ENCODE measurements at regions not wholly inside any gene's neighbourhood (a gene's known extent, or its start where the extent isn't known, plus 50 kb on each side); places are given as distances from the start of the nearest gene placed in this dataset.

DNA sequence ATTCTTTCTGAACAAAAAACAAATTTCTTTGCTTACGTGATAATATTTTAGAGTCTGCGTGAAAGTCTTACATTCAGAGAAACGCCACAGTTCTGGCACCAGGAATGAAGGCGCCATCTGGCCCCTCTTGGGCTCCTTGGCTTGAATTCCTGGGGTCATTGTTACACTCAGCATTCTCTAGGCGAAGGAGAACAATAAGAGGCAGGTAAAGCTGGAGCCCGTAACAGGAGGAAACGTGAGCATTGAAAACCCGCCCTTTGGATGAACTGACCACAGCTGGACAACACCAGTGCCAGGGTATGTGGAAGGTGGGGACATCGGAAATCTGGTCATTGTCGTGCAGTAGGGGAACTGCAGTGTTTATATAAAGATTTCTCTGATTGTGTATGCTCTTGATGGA is 144.8 kb downstream of the RNF152 start:
- Histone ChIP-seq H3K36me3 (no peaks in the 10 kb centered on the region), H3K4me3 (no peak overlapping the region), H3K27me3 (no peaks in the 10 kb centered on the region), H3K27ac (no peak overlapping the region), H3K4me1 (peaks cover 0 to 11% (median 5%) of the 10 kb centered on the region in 4 donors), H3K9me3 (no peaks in the 10 kb centered on the region)
- intact Hi-C loops (cut with DNase I; ENCODE audit: low total_unique reads) (no loop called here), in situ Hi-C loops (cut with MboI; ENCODE audit: low pct_ligation_motif_present in 1 of 4, low pct_unique_long_range_greater_than_20kb in 1 of 4, low sequenced_read_pairs in 3 of 4) (no loop called here)
- 84 to 89% methylated on average over 9 to 10 of the region's 10 CpGs for WGBS, 2 donors (ENCODE audit: low coverage in 1 of 2)
- no peak for DNase-seq
- TF ChIP-seq POLR2AphosphoS5 (IDR thresholded peaks at IDR 0.05) (no peak), EP300 (IDR thresholded peaks at IDR 0.05; ENCODE audit: low read depth) (no peak), POLR2A (IDR thresholded peaks at IDR 0.05) (no peak)
- TF ChIP-seq, protein P1, sequence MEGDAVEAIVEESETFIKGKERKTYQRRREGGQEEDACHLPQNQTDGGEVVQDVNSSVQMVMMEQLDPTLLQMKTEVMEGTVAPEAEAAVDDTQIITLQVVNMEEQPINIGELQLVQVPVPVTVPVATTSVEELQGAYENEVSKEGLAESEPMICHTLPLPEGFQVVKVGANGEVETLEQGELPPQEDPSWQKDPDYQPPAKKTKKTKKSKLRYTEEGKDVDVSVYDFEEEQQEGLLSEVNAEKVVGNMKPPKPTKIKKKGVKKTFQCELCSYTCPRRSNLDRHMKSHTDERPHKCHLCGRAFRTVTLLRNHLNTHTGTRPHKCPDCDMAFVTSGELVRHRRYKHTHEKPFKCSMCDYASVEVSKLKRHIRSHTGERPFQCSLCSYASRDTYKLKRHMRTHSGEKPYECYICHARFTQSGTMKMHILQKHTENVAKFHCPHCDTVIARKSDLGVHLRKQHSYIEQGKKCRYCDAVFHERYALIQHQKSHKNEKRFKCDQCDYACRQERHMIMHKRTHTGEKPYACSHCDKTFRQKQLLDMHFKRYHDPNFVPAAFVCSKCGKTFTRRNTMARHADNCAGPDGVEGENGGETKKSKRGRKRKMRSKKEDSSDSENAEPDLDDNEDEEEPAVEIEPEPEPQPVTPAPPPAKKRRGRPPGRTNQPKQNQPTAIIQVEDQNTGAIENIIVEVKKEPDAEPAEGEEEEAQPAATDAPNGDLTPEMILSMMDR (IDR thresholded peaks at IDR 0.05) = no peak

DNA sequence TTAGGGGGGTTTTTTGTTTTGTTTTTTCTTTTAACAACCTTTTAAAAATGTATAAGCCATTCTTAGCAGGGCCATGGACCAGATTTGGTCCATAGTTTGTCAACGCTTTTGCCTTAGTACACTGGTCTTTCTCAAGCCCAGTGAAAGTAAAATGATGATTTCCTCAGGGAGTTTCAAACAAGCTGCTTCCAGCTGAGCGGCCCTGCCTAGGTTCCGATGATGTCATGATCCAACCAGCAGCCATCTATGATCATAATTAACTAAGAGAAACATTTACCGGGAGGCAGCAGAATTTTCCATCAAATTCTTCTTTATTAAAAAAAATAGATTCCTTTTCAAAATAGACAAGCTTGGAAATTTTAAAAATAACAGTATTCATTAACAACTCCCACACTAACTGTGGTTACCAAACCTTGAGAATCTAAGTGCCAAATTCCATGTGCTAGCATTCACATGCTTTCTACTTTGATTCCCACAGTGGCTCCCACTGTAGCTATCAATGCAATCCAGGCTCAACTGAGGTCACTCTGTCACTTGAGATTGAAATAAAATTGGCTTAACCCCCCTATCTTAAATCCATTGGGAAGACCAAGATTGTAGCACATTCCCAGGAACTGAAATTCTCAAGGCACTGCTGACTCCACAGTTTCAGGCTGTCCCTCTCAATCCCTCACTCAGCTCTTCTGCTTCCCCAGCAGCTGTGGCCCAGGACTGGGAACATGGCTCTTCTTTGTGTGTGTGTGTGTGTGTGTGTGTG is 148.9 kb downstream of the RNF152 start:
- H3K27ac ChIP-seq = no peak overlapping the region
- no peak overlapping the region for H3K4me3 ChIP-seq
- no peaks in the 10 kb centered on the region for H3K27me3 ChIP-seq
- TF ChIP-seq EP300 (IDR thresholded peaks at IDR 0.05; ENCODE audit: low read depth) (no peak), POLR2A (IDR thresholded peaks at IDR 0.05) (no peak), POLR2AphosphoS5 (IDR thresholded peaks at IDR 0.05) (no peak)
- TF ChIP-seq, protein P1 (IDR thresholded peaks at IDR 0.05) = no peak
- DNase-seq = no peak
- 66 to 81% methylated on average over 4 of the region's 4 CpGs for WGBS, 2 donors (ENCODE audit: low coverage in 1 of 2)
- H3K4me1 ChIP-seq = peaks cover 0 to 8% (median 3%) of the 10 kb centered on the region in 4 donors
- H3K36me3 ChIP-seq = no peaks in the 10 kb centered on the region
- H3K9me3 ChIP-seq = no peaks in the 10 kb centered on the region
- intact Hi-C loops (cut with DNase I; ENCODE audit: low total_unique reads) = no loop called here
- in situ Hi-C loops (cut with MboI; ENCODE audit: low pct_ligation_motif_present in 1 of 4, low pct_unique_long_range_greater_than_20kb in 1 of 4, low sequenced_read_pairs in 3 of 4) = no loop called here

DNA sequence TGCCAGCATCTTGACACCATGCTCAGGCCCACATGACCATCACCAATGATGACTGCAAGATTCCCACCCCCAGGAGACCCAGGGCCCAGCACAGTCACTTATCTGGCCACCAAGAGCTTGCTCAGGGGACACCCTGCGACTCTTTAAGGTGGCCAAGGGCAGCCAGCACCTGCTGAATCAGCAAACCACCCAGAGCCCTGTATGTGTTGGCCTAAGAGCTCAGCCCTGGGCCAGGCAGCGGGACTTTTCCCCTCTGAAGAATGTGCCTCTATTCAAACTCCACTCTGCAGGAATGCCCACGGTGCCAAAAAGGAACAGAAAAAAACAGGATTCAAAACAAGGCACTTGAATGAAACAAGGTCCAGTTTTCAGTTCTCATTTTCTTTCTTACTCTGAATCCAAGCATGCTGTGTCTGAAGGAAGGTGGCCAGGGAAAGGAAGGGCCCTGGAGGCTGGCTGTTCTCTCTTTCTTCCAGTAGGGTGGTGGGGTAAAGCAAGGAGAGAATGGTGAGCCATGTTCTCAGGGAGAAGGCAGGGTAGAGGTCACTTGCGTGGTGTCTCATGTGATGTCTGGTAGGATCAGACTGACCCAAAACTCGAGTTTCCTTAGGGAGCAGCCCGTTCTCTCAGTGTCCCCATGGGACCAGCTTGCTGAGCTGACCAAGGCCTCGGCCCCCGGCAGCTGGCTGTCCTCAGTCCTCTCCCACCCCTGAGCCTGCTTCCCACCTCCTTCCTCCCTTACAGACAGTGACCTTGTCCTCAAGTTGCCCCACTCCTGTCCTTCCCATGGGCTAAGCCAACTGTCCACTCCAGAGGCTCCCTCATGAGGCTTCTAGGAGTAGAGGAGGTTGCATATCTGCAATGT is 150.0 kb downstream of the RNF152 start:
- Histone ChIP-seq H3K4me3 (no peak overlapping the region), H3K9me3 (no peaks in the 10 kb centered on the region), H3K27ac (peak overlapping the region in 1 of 4 donors; percentile 37), H3K4me1 (peaks cover 0 to 10% (median 7%) of the 10 kb centered on the region in 4 donors), H3K27me3 (no peaks in the 10 kb centered on the region), H3K36me3 (no peaks in the 10 kb centered on the region)
- DNase-seq = no peak
- TF ChIP-seq POLR2A (IDR thresholded peaks at IDR 0.05) (no peak), EP300 (IDR thresholded peaks at IDR 0.05; ENCODE audit: low read depth) (no peak), POLR2AphosphoS5 (IDR thresholded peaks at IDR 0.05) (no peak)
- TF ChIP-seq, protein P1 (IDR thresholded peaks at IDR 0.05) = no peak
- 67 to 74% methylated on average over 1 to 8 of the region's 8 CpGs for WGBS, 2 donors (ENCODE audit: low coverage in 1 of 2)
- intact Hi-C loops (cut with DNase I; ENCODE audit: low total_unique reads) = no loop called here
- in situ Hi-C loops (cut with MboI; ENCODE audit: low pct_ligation_motif_present in 1 of 4, low pct_unique_long_range_greater_than_20kb in 1 of 4, low sequenced_read_pairs in 3 of 4) = no loop called here

DNA sequence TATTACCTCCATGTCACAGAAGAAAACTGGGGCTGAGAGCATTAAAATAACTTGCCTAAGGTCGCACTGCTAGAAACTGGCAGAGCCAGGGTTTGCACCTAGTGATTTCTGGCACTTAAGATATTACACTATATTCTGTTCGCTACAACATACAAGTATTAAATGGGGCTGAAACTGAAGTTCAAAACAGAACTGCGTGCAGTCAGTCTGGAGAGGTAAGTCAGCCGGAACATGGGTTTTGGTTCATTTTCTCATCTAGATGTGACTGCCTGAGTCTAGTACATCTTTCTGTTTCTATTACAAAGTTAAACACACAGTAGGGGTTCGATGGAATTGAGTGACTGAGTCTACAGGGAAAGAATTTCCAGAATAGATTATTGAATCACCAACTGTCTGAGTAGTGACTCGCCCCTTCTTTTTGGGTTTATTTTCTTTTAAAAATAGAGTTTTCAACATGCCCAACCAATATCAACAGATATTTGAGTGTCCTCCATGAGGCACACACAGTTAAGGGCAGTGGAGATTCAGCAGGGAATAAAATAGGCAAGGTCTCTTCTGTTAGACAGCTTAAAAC is 150.8 kb downstream of the RNF152 start:
- no peaks in the 10 kb centered on the region for H3K27me3 ChIP-seq
- no peak overlapping the region for H3K4me3 ChIP-seq
- H3K4me1 ChIP-seq = peaks cover 0 to 17% (median 11%) of the 10 kb centered on the region in 4 donors
- 71 to 72% methylated on average over 6 of the region's 6 CpGs for WGBS, 2 donors (ENCODE audit: low coverage in 1 of 2)
- TF ChIP-seq POLR2A (IDR thresholded peaks at IDR 0.05) (no peak), POLR2AphosphoS5 (IDR thresholded peaks at IDR 0.05) (no peak)
- TF ChIP-seq, protein P1 (IDR thresholded peaks at IDR 0.05) = no peak
- intact Hi-C loops (cut with DNase I; ENCODE audit: low total_unique reads) = no loop called here
- in situ Hi-C loops (cut with MboI; ENCODE audit: low pct_ligation_motif_present in 1 of 4, low pct_unique_long_range_greater_than_20kb in 1 of 4, low sequenced_read_pairs in 3 of 4) = no loop called here
- no peaks in the 10 kb centered on the region for H3K36me3 ChIP-seq
- no peaks in the 10 kb centered on the region for H3K9me3 ChIP-seq
- DNase-seq = no peak
- H3K27ac ChIP-seq = no peak overlapping the region
